LNCaP clone FGC (cell line): ENCODE measurements at regions not wholly inside any gene's neighbourhood (a gene's known extent, or its start where the extent isn't known, plus 50 kb on each side); places are given as distances from the start of the nearest gene placed in this dataset.

Experiments
- DNase-seq: peaks from one replicate; pipeline ENCODE4 v3.0.0-alpha.2; 2011; ENCODE audit warnings: low read depth
- H3K4me3 ChIP-seq: 2 replicates; pipeline ENCODE4 v1.5.1; 2011; ENCODE audit warnings: mild to moderate bottlenecking, low read depth, low read length, control low read depth
- TF ChIP-seq, protein P1 (sequence below): IDR thresholded peaks from 2 replicates; pipeline ENCODE4 v1.5.1; 2012; ENCODE audit warnings: mild to moderate bottlenecking; ENCODE audit not compliant: control insufficient read depth, insufficient read depth; ENCODE audit errors: extremely low read depth

DNA sequence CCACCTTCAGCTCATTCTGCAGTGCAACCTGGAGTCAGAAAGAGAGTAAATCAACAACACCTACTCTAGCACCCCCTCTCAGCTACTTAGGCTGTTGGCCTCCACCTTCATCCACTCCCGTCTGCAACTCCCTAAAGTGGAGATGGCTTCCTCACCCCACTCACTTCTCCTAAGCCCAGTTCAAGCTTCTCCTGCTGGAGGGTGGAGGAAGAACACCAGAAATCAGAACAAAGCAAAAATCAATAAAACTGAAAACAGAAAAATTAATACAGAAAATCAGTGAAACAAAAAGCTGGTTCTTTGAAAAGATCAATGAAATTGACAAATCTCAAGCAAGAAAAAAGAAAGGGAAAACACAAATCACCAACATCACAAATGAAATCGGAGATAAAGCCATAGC lies 191.7 kb downstream of the ANAPC1 start:
- no peak overlapping the region for H3K4me3 ChIP-seq
- TF ChIP-seq, protein P1, sequence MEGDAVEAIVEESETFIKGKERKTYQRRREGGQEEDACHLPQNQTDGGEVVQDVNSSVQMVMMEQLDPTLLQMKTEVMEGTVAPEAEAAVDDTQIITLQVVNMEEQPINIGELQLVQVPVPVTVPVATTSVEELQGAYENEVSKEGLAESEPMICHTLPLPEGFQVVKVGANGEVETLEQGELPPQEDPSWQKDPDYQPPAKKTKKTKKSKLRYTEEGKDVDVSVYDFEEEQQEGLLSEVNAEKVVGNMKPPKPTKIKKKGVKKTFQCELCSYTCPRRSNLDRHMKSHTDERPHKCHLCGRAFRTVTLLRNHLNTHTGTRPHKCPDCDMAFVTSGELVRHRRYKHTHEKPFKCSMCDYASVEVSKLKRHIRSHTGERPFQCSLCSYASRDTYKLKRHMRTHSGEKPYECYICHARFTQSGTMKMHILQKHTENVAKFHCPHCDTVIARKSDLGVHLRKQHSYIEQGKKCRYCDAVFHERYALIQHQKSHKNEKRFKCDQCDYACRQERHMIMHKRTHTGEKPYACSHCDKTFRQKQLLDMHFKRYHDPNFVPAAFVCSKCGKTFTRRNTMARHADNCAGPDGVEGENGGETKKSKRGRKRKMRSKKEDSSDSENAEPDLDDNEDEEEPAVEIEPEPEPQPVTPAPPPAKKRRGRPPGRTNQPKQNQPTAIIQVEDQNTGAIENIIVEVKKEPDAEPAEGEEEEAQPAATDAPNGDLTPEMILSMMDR: no peak
- no peak for DNase-seq

DNA sequence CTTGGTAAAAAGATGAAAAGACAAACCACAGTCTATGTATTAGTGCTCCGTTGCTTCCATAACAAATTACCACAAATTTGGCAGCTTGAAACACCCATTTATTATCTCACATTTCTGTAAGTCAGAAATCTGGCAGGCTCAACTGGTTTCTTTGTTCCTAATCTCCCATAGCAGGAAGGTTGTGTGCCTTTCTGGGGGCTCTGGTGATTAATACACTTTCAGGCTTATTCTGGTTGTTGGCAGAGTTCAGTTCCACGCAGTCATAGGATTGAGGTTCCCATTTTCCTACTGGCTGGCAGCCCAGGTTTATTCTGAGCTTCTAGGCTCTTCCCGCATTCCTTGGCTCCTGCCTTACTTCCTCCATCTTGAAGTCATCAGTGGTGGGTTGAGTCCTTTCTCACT lies 189.3 kb downstream of the ANAPC1 start:
- TF ChIP-seq, protein P1: no peak
- no peak for DNase-seq
- H3K4me3 ChIP-seq: no peak overlapping the region

DNA sequence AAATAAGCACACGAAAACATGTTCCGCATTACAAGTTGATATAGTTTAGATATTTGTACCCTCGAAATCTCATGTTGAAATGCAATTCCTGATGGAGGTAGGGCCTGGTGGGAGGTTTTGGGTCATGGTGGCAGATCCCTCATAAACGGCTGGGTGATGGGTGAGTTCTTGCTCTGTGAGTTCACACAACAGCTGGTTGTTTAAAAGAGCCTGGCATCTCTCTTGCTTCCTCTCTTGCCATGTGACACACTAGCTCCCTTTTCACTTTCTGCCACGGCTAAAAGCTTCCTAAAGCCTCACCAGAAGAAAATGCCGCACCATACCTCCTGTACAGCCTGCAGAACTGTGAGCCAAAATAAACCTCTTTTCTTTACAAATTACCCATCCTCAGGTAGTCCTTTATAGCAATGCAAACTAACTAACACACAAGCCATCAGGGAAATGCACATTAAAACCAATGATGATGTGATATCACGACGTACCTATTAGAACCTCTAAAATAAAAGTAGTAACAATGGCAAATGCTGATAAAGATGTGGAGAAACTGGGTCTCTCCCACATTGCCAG lies 188.5 kb downstream of the ANAPC1 start:
- H3K4me3 ChIP-seq: no peak overlapping the region
- TF ChIP-seq, protein P1: no peak
- no peak for DNase-seq

DNA sequence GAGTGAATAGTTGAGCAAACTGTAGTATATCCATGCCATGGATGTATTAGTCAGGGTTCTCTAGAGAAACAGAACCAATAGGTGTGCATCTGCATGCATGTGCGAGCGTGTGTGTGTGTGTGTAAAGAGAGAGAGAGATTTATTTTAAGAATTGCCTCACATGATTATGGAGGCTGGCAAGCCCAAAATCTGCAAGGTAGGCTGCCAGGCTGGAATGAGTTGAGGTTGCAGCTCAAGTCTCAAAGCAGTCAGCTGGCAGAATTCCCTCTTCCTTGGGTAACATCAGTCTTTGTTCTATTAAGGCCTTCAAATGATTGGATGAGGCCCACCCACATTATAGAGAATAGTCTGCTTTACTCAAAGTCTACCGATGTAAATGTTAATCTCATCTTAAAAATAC lies 187.8 kb downstream of the ANAPC1 start:
- no peak for DNase-seq
- TF ChIP-seq, protein P1: no peak

DNA sequence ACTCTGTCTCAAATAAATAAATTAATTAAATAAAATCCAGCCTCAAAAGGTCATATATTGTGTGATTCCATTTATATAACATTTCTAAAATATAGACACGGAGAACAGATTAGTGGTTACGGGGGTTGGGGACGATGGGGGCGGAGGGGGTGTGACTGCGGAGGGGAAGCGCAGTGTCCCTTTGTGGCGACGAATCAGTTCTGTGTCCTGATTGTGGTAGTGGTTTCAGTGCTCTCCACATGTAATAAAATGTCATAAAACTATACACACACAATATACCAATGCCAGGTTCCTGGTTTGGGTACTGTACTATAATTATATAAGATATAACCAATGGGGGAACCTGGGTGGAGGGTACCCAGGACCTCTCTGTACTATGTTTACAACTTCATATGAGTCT lies 186.4 kb downstream of the ANAPC1 start:
- DNase-seq: no peak
- TF ChIP-seq, protein P1: no peak
- no peak overlapping the region for H3K4me3 ChIP-seq

More for the DNA sequence above, 187.8 kb downstream of the ANAPC1 start:
- H3K4me3 ChIP-seq: no peak overlapping the region

DNA sequence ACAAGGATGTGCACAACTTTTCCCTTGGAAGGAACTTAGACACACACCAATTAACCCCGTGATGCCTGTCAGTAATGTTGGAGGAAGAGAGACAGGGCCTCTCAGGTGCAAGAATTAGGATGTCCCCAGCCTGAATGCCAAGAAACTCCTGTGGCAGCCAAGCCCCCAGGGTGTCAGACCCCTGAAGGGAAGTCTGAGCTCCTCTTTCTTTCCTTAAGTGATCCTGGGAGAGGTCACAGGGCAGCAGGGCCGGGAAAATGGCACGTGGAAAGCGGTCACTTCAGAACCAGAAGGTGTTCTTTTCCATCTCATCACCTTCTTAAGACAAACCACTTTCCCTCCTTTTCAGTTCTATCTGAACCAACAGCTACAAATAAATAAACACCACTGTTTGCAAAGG lies 185.9 kb downstream of the ANAPC1 start:
- DNase-seq: no peak
- TF ChIP-seq, protein P1: no peak
- H3K4me3 ChIP-seq: no peak overlapping the region

DNA sequence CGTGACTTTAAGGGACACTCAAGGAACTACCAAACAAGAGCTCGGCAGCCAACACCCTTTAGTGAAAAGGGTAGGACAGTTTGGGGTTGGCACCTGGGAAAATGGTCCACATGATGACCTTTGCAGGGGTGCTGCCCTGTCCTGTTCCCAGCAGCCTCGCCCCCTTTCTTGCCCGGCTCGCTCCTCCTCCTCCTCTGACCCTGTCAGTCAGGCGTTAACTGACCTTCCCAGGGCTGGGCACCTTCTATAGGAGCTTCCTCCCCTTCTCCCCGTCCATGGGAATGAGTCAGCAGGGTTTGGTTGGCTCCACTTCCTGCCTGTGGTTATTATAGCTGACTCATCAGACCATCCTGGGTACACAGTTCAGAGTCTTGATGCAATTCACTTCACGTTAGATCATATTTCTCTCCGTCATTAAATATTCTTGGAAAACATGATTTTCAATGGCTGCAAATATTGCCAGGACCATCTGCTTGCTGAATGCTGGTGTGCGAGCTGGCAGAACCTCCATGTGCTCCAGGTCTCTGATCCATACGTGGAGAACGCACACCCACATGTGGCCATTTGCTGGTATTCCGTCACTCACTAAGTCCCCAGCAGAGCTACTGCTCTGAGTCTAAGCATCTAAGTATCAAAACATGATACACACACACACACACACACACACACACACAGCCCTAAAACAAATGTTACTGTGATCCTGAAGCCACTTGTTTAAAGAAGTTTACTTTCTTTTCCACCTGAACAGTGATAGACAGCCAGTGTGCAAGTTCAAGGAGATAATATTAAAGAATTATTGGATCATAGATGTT lies 185.0 kb downstream of the ANAPC1 start:
- DNase-seq: peak; percentile 37
- TF ChIP-seq, protein P1: peak; percentile 50
- H3K4me3 ChIP-seq: no peak overlapping the region
